ENCODE measurements at regions not wholly inside any gene's neighbourhood (a gene's known extent, or its start where the extent isn't known, plus 50 kb on each side); places are given as distances from the start of the nearest gene placed in this dataset.

- TF ChIP-seq CTCF (IDR thresholded peaks at IDR 0.05), result no peak
- TF ChIP-seq POLR2A (IDR thresholded peaks at IDR 0.05), result no peak
- no peak for TF ChIP-seq EP300 (IDR thresholded peaks at IDR 0.05; ENCODE audit: low read depth)
Observed at GRCh38 chr15:66864871-66865281, 162.8 kb downstream of the SMAD6 start.

Data from transverse colon (tissue), 3 donors.